Ovary (tissue), 7 donors: ENCODE measurements at regions not wholly inside any gene's neighbourhood (a gene's known extent, or its start where the extent isn't known, plus 50 kb on each side); places are given as distances from the start of the nearest gene placed in this dataset.

Experiments
- DNase-seq, 5 donors: peaks; one replicate each; pipeline ENCODE4 v3.0.0-alpha.2; 2019 to 2020
- H3K27ac ChIP-seq, 2 donors: fragments of 200-600 bp; one replicate each; pipeline versions ENCODE4 v1.5.1 to v1.8.0; 2019 to 2022
- H3K27me3 ChIP-seq: fragments of 200-600 bp; one replicate; pipeline ENCODE4 v1.8.0; 2022
- H3K36me3 ChIP-seq: fragments of 200-600 bp; sonication (generic); one replicate; pipeline ENCODE4 v1.5.1; 2019
- H3K4me1 ChIP-seq: one replicate; pipeline ENCODE4 v1.8.1; 2013; ENCODE audit warnings: mild to moderate bottlenecking, moderate library complexity; ENCODE audit not compliant: insufficient read depth
- H3K4me3 ChIP-seq: fragments of 200-600 bp; sonication (generic); one replicate; pipeline ENCODE4 v1.5.1; 2017
- H3K9me3 ChIP-seq, 2 donors: fragments of 200-600 bp in 1 of 2; sonication (generic) in 1 of 2; one replicate each; pipeline versions ENCODE4 v1.5.1 to v1.8.1; 2013 to 2019; ENCODE audit warnings: mild to moderate bottlenecking in 1 of 2, moderate library complexity in 1 of 2
- CTCF ChIP-seq, 3 donors: fragments of 450-650 bp in 2 of 3; fragments of 200-600 bp in 1 of 3; IDR thresholded peaks; one replicate each; pipeline versions ENCODE4 v1.5.1 to v1.8.0; 2016 to 2022; ENCODE audit warnings: antibody characterized with exemption in 3 of 3, mild to moderate bottlenecking in 1 of 3
- EP300 ChIP-seq: sonication (generic); formaldehyde crosslinking; IDR thresholded peaks from one replicate; pipeline ENCODE4 v1.6.1; 2017; ENCODE audit warnings: antibody characterized with exemption
- POLR2A ChIP-seq: fragments of 450-650 bp; IDR thresholded peaks from one replicate; pipeline ENCODE4 v1.6.1; 2017; ENCODE audit warnings: antibody characterized with exemption, mild to moderate bottlenecking, moderate library complexity
- WGBS, 3 donors: extraction: QIAGEN DNeasy Blood & Tissue Kit in 1 of 3; methylation state at CpG; one replicate each; pipeline versions ENCODE4 v1.1.5 to v1.1.7; 2013 to 2017; 5-methylcytosine and 5-hydroxymethylcytosine counted together
- intact Hi-C, 4 donors: fragments of 100-400 bp; cut with DNase I; formaldehyde crosslinking; loops; one replicate each; pipeline versions ENCODE4 v1.11.0 to v1.15.1; 2022 to 2023
- donor health status: DM: no; HTN: no; CAD: no; lungs with moderate emphysema.
- donor health status: DM: no; HTN: no; CAD: no.
- donor health status: Bipolar disorder and iron deficiency.
- donor health status: DM: no; HTN: no; CAD: no.
- donor health status: DM: yes; HTN: yes; CAD: no.

GRCh38 chr5:126100767-126101166 lies 322.4 kb upstream of the GRAMD2B start:
- intact Hi-C loops, result no loop called here
- Histone ChIP-seq H3K27me3 (no peaks in the 10 kb centered on the region), H3K4me3 (no peak overlapping the region), H3K27ac (no peak overlapping the region), H3K9me3 (no peaks in the 10 kb centered on the region), H3K36me3 (no peaks in the 10 kb centered on the region), H3K4me1 (no peaks in the 10 kb centered on the region)
- TF ChIP-seq POLR2A (no peak), EP300 (no peak), CTCF (IDR thresholded peaks at IDR 0.05) (no peak)
- no peak for DNase-seq
- WGBS, 3 donors, result 46 to 68% (median 66%) methylated on average over 5 of the region's 5 CpGs

GRCh38 chr5:126101901-126102300 lies 321.3 kb upstream of the GRAMD2B start:
- Histone ChIP-seq H3K36me3 (no peaks in the 10 kb centered on the region), H3K4me3 (no peak overlapping the region), H3K27me3 (no peaks in the 10 kb centered on the region), H3K4me1 (no peaks in the 10 kb centered on the region), H3K9me3 (no peaks in the 10 kb centered on the region), H3K27ac (no peak overlapping the region)
- WGBS, 3 donors, result 73 to 79% (median 77%) methylated on average over 4 of the region's 4 CpGs
- no peak for DNase-seq
- intact Hi-C loops, result no loop called here
- TF ChIP-seq POLR2A (no peak), CTCF (IDR thresholded peaks at IDR 0.05) (no peak), EP300 (no peak)

GRCh38 chr5:126103050-126103449 lies 320.2 kb upstream of the GRAMD2B start:
- no peak for DNase-seq
- TF ChIP-seq POLR2A, result no peak
- no peak for TF ChIP-seq CTCF (IDR thresholded peaks at IDR 0.05)
- no peak for TF ChIP-seq EP300

GRCh38 chr5:126103868-126104267 lies 319.3 kb upstream of the GRAMD2B start:
- intact Hi-C loops, result no loop called here
- H3K4me1 ChIP-seq, result no peaks in the 10 kb centered on the region
- H3K27me3 ChIP-seq, result no peaks in the 10 kb centered on the region
- no peaks in the 10 kb centered on the region for H3K9me3 ChIP-seq
- no peaks in the 10 kb centered on the region for H3K36me3 ChIP-seq
- H3K4me3 ChIP-seq, result no peak overlapping the region
- 61 to 79% (median 71%) methylated on average over 1 of the region's 1 CpG for WGBS, 3 donors
- DNase-seq, result no peak
- TF ChIP-seq CTCF (IDR thresholded peaks at IDR 0.05) (no peak), EP300 (no peak), POLR2A (no peak)
- H3K27ac ChIP-seq, result no peak overlapping the region

More at GRCh38 chr5:126103050-126103449, 320.2 kb upstream of the GRAMD2B start:
- Histone ChIP-seq H3K36me3 (no peaks in the 10 kb centered on the region), H3K4me3 (no peak overlapping the region), H3K4me1 (no peaks in the 10 kb centered on the region), H3K9me3 (no peaks in the 10 kb centered on the region), H3K27ac (no peak overlapping the region), H3K27me3 (no peaks in the 10 kb centered on the region)
- intact Hi-C loops, result no loop called here

- Histone ChIP-seq H3K4me1 (no peaks in the 10 kb centered on the region), H3K36me3 (no peaks in the 10 kb centered on the region), H3K9me3 (no peaks in the 10 kb centered on the region), H3K4me3 (no peak overlapping the region), H3K27me3 (no peaks in the 10 kb centered on the region), H3K27ac (no peak overlapping the region)
- no peak for DNase-seq
- TF ChIP-seq CTCF (IDR thresholded peaks at IDR 0.05), result no peak
- no peak for TF ChIP-seq POLR2A
- TF ChIP-seq EP300, result no peak
- intact Hi-C loops, result no loop called here
Measured at GRCh38 chr5:126104341-126104740, 318.9 kb upstream of the GRAMD2B start.
